Smooth muscle cell (in vitro differentiated cells): ENCODE measurements at regions not wholly inside any gene's neighbourhood (a gene's known extent, or its start where the extent isn't known, plus 50 kb on each side); places are given as distances from the start of the nearest gene placed in this dataset.

Experiments
- DNase-seq: peaks from one replicate; lab custom pipeline; 2025; ENCODE audit not compliant: unreplicated experiment; lab: John Stamatoyannopoulos, UW
- H2AFZ ChIP-seq: fragments of 200-600 bp; sonication (generic); 2 replicates; pipeline ENCODE4 v1.6.0; 2016; ENCODE audit warnings: antibody characterized with exemption, low read depth, mild to moderate bottlenecking
- H3F3A ChIP-seq: fragments of 200-600 bp; sonication (generic); 2 replicates; pipeline ENCODE4 v1.6.0; 2017; ENCODE audit warnings: antibody characterized with exemption, low read depth
- H3K27ac ChIP-seq: fragments of 200-600 bp; sonication (generic); 2 replicates; pipeline ENCODE4 v1.5.1; 2016; ENCODE audit warnings: low read depth, mild to moderate bottlenecking
- H3K27me3 ChIP-seq: fragments of 200-600 bp; sonication (generic); 2 replicates; pipeline ENCODE4 v1.6.1; 2016; ENCODE audit warnings: low read depth, mild to moderate bottlenecking
- H3K36me3 ChIP-seq: fragments of 200-600 bp; sonication (generic); 2 replicates; pipeline ENCODE4 v1.5.1; 2016; ENCODE audit warnings: low read depth
- H3K4me1 ChIP-seq: fragments of 200-600 bp; sonication (generic); 2 replicates; pipeline ENCODE4 v1.5.1; 2016; ENCODE audit warnings: low read depth
- H3K4me2 ChIP-seq: fragments of 200-600 bp; sonication (generic); 2 replicates; pipeline ENCODE4 v1.6.0; 2016; ENCODE audit warnings: mild to moderate bottlenecking
- H3K4me3 ChIP-seq: fragments of 200-600 bp; sonication (generic); 2 replicates; pipeline ENCODE4 v1.5.1; 2016; ENCODE audit warnings: mild to moderate bottlenecking
- H3K79me2 ChIP-seq: fragments of 200-600 bp; sonication (generic); 2 replicates; pipeline ENCODE4 v1.6.0; 2016; ENCODE audit warnings: low read depth, mild to moderate bottlenecking
- H3K9ac ChIP-seq: fragments of 200-600 bp; sonication (generic); 2 replicates; pipeline ENCODE4 v1.6.0; 2016; ENCODE audit warnings: low read depth
- H3K9me3 ChIP-seq: fragments of 200-600 bp; sonication (generic); replicated peaks from 2 replicates; pipeline ENCODE4 v1.5.1; 2016; ENCODE audit warnings: low read depth
- H4K20me1 ChIP-seq: fragments of 200-600 bp; sonication (generic); 2 replicates; pipeline ENCODE4 v1.6.0; 2016; ENCODE audit warnings: low read depth
- CTCF ChIP-seq: fragments of 200-600 bp; sonication (generic); IDR thresholded peaks from 2 replicates; pipeline ENCODE4 v1.5.1; 2017; ENCODE audit warnings: borderline replicate concordance, mild to moderate bottlenecking, antibody characterized with exemption; ENCODE audit not compliant: insufficient read depth, poor library complexity, severe bottlenecking
- WGBS: methylation state at CpG from one replicate; pipeline ENCODE4 v1.1.7; 2016; ENCODE audit warnings: low lambda C conversion rate; 5-methylcytosine and 5-hydroxymethylcytosine counted together

- no peak overlapping the region for H3K4me2 ChIP-seq
- no peak overlapping the region for H3K4me3 ChIP-seq
- 61% methylated on average over 1 of the region's 1 CpG for WGBS
- H3K9me3 ChIP-seq: no peaks in the 10 kb centered on the region
- H3K9ac ChIP-seq: no peak overlapping the region
- no peaks in the 10 kb centered on the region for H3K27me3 ChIP-seq
- H3K4me1 ChIP-seq: peaks cover 5% of the 10 kb centered on the region
- no peaks in the 10 kb centered on the region for H3F3A ChIP-seq
- no peak for TF ChIP-seq CTCF
- H3K27ac ChIP-seq: no peak overlapping the region
- no peak overlapping the region for H2AFZ ChIP-seq
- H3K79me2 ChIP-seq: no peaks in the 10 kb centered on the region
- no peaks in the 10 kb centered on the region for H3K36me3 ChIP-seq
- DNase-seq: no peak
- H4K20me1 ChIP-seq: no peaks in the 10 kb centered on the region
Observed at GRCh38 chr12:60693019-60693626, 1097.3 kb downstream of the SLC16A7 start.

GRCh38 chr12:60704171-60704914 is 1108.5 kb downstream of the SLC16A7 start:
- DNase-seq: no peak
- Histone ChIP-seq H3K4me3 (no peak overlapping the region), H2AFZ (no peak overlapping the region), H3K9me3 (no peaks in the 10 kb centered on the region), H3K27me3 (no peaks in the 10 kb centered on the region), H3K4me2 (no peak overlapping the region), H3F3A (no peaks in the 10 kb centered on the region), H3K9ac (no peak overlapping the region), H3K79me2 (no peaks in the 10 kb centered on the region), H4K20me1 (no peaks in the 10 kb centered on the region), H3K4me1 (no peaks in the 10 kb centered on the region), H3K27ac (no peak overlapping the region), H3K36me3 (no peaks in the 10 kb centered on the region)
- no peak for TF ChIP-seq CTCF
- WGBS: 58% methylated on average over 4 of the region's 4 CpGs

- Histone ChIP-seq H3K9me3 (no peaks in the 10 kb centered on the region), H3K4me2 (no peak overlapping the region), H3K27me3 (no peaks in the 10 kb centered on the region), H4K20me1 (no peaks in the 10 kb centered on the region), H3K9ac (no peak overlapping the region), H3K79me2 (no peaks in the 10 kb centered on the region), H3K36me3 (no peaks in the 10 kb centered on the region), H3K4me3 (no peak overlapping the region), H3K4me1 (no peaks in the 10 kb centered on the region), H3K27ac (no peak overlapping the region), H3F3A (no peaks in the 10 kb centered on the region), H2AFZ (no peak overlapping the region)
- DNase-seq: no peak
- WGBS: 83% methylated on average over 1 of the region's 1 CpG
- no peak for TF ChIP-seq CTCF
Observed at GRCh38 chr12:60710246-60710645, 1114.4 kb downstream of the SLC16A7 start.
